ENCODE measurements at regions not wholly inside any gene's neighbourhood (a gene's known extent, or its start where the extent isn't known, plus 50 kb on each side); places are given as distances from the start of the nearest gene placed in this dataset.

DNA sequence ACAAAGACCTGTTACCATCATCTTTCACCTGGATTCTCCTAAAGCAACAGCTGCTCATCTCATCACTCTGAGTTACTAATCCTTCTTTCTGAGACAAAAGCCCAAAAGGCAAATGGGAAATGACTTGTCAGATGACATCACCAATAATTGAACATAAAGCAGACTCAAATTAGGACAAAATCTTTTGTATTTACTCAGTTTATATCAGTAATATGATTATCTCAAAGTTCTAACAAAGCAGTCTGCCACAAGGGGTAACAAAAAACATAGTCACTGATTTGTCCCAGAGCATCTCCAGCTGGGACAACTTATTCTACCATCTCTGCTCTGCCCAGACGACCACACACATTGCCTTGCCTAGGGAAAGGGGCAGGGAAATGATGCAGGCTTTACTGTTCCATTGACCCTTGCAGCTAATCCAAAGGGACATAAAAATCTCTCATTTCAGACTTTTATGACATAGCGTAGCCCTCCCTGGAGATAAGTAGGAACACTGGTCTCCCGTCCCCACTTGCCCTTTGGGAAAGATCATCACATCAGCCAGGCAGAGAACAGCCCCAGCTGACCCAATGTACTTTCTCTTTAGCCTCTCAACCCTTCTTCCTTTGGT lies 249.5 kb upstream of the PTGER4 start:
- TF ChIP-seq, protein P1, sequence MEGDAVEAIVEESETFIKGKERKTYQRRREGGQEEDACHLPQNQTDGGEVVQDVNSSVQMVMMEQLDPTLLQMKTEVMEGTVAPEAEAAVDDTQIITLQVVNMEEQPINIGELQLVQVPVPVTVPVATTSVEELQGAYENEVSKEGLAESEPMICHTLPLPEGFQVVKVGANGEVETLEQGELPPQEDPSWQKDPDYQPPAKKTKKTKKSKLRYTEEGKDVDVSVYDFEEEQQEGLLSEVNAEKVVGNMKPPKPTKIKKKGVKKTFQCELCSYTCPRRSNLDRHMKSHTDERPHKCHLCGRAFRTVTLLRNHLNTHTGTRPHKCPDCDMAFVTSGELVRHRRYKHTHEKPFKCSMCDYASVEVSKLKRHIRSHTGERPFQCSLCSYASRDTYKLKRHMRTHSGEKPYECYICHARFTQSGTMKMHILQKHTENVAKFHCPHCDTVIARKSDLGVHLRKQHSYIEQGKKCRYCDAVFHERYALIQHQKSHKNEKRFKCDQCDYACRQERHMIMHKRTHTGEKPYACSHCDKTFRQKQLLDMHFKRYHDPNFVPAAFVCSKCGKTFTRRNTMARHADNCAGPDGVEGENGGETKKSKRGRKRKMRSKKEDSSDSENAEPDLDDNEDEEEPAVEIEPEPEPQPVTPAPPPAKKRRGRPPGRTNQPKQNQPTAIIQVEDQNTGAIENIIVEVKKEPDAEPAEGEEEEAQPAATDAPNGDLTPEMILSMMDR (IDR thresholded peaks at IDR 0.05; ENCODE audit: low read depth, low read length), result no peak
- no peak for TF ChIP-seq EZH2phosphoT487 (IDR thresholded peaks at IDR 0.05; ENCODE audit: low read depth)

Measured in OCI-LY3 (cell line).